IgD-negative memory B cell (primary cell): ENCODE measurements at regions not wholly inside any gene's neighbourhood (a gene's known extent, or its start where the extent isn't known, plus 50 kb on each side); places are given as distances from the start of the nearest gene placed in this dataset.

Experiments used
- H3K27ac Mint-ChIP-seq, 3 donors: one replicate each; pipeline ENCODE4 v1.8.0; 2020 to 2022; ENCODE audit warnings: mild to moderate bottlenecking in 3 of 3, mixed read lengths in 3 of 3, moderate library complexity in 1 of 3
- H3K27me3 Mint-ChIP-seq: one replicate; pipeline ENCODE4 v1.8.0; 2021; ENCODE audit warnings: mixed read lengths
- H3K36me3 Mint-ChIP-seq: one replicate; pipeline ENCODE4 v1.8.0; 2020; ENCODE audit warnings: mild to moderate bottlenecking, mixed read lengths
- H3K4me1 Mint-ChIP-seq, 3 donors: one replicate each; pipeline ENCODE4 v1.8.0; 2020 to 2022; ENCODE audit warnings: mixed read lengths in 3 of 3, mild to moderate bottlenecking in 1 of 3
- H3K4me3 Mint-ChIP-seq, 4 donors: one replicate each; pipeline ENCODE4 v1.8.0; 2020 to 2022; ENCODE audit warnings: mild to moderate bottlenecking in 4 of 4, mixed read lengths in 4 of 4, moderate library complexity in 3 of 4
- H3K9me3 Mint-ChIP-seq, 3 donors: one replicate each; pipeline ENCODE4 v1.8.0; 2020 to 2021; ENCODE audit warnings: mixed read lengths in 3 of 3, mild to moderate bottlenecking in 1 of 3

DNA sequence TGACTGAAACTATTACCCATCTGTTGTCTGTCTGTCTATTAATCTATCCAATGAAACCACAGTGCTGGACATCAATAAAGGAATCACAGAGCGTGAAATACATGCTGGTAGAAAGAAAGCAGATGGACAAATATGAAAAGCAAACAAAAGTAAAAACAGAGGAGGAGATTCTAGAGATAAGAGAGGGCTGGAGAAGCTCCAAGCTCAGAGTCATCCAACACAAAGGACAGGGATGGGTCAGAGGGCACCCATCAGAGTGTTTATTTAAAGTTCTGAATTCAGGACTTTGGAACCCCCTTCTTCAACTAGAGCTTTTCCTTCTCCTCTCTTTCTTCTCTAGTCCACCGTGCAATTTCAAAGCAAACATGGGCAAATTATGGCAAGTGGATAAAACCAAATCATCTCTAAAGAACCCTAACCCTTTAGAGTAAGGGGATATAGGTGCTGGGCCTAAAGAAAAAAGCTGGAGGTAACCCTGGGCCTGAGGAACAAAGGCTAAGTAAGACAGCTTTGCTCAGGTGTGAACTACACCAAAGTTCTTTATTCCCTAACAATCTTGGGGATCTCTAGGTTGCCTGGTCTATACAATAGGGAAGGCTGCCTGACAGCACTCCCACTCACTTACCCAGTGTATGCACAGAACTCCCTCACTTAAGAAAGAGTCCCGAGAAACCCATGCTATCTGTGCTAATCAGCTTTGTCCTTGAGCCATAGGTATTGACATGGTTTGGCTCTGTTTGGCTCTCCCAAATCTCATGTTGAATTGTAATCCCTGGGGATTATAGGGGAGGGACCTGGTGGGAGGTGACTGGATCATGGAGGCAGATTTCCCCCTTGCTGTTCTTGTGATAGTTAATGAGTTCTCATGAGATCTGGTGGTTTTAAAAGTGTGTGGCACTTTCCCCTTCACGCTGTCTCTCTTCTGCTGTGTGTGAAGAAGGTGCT lies 97.0 kb downstream of the BAMBI start:
- peaks cover 0 to 3% (median 2%) of the 10 kb centered on the region in 3 donors for H3K9me3 Mint-ChIP-seq
- peaks cover 2% of the 10 kb centered on the region for H3K27me3 Mint-ChIP-seq
- no peak overlapping the region for H3K27ac Mint-ChIP-seq
- H3K4me1 Mint-ChIP-seq: no peaks in the 10 kb centered on the region
- no peak overlapping the region for H3K4me3 Mint-ChIP-seq
- no peaks in the 10 kb centered on the region for H3K36me3 Mint-ChIP-seq

- Mint-ChIP-seq H3K4me1 (no peaks in the 10 kb centered on the region), H3K36me3 (no peaks in the 10 kb centered on the region), H3K4me3 (no peak overlapping the region), H3K9me3 (peaks cover 0 to 3% (median 2%) of the 10 kb centered on the region in 3 donors), H3K27me3 (peaks cover 2% of the 10 kb centered on the region), H3K27ac (no peak overlapping the region)
Observed at GRCh38 chr10:28775773-28776172, 98.5 kb downstream of the BAMBI start.

DNA sequence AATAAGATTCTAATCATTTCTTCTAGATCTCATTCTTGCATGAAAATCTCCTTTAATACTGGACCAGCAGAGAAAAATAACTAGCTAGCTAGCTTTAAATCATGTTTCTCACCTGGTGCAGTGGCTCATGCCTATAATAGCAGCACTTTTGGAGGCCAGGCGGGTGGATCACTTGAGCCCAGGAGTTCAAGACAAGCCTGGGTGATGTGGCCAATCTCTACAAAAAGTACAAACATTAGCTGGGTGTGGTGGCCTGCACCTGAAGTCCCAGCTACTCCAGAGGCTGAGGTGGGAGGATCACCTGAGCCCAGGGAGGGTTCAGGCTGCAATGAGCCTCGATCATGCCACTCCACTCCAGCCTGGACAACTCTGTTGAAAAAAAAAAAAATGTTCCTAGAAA lies 99.2 kb downstream of the BAMBI start:
- Mint-ChIP-seq H3K9me3 (peaks cover 0 to 3% (median 2%) of the 10 kb centered on the region in 3 donors), H3K36me3 (no peaks in the 10 kb centered on the region), H3K27me3 (peaks cover 2% of the 10 kb centered on the region), H3K27ac (no peak overlapping the region), H3K4me3 (no peak overlapping the region), H3K4me1 (no peaks in the 10 kb centered on the region)

DNA sequence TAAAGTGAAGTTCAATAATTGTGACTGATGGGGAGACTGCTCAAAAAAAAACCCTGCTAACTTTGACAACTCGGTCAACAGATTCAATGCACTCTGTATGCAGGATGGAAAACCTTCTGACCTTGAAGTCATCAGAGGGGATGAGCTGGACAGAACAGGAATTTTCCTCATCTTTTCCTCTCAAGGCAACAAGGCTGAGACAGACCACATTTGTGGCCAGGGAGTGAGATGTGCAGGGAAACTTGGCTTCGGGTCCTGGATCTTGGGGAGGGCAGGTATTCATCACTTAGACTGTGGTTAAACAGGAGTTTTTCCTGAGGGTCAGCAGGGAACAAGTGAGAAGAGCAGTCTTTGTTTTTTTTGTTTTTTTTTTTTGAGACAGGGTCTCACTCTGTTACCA lies 100.6 kb downstream of the BAMBI start:
- Mint-ChIP-seq H3K4me3 (no peak overlapping the region), H3K4me1 (no peaks in the 10 kb centered on the region), H3K27me3 (peaks cover 2% of the 10 kb centered on the region), H3K27ac (no peak overlapping the region), H3K9me3 (peaks cover 0 to 4% (median 2%) of the 10 kb centered on the region in 3 donors), H3K36me3 (no peaks in the 10 kb centered on the region)

DNA sequence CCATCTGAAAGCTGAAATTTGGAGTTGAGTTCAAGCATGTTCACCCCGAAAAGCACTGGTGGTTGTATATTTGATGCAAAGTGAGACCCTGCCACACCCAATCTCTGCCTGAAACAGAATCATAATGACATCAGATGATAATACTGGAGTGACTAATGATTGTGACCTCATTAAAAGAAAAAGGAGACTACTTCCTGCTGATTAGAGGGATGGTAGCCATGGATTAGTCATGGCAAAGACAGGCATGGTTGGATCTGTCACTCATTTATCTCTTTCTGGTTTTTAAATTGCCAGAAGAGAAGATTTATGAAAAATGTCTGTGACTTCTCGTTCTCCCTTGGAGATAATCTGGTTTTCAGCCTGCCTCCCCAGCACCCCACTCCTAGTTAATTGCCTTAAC lies 101.2 kb downstream of the BAMBI start:
- no peak overlapping the region for H3K4me3 Mint-ChIP-seq
- no peak overlapping the region for H3K27ac Mint-ChIP-seq
- peaks cover 0 to 1% (median 0%) of the 10 kb centered on the region in 3 donors for H3K9me3 Mint-ChIP-seq
- H3K4me1 Mint-ChIP-seq: no peaks in the 10 kb centered on the region
- no peaks in the 10 kb centered on the region for H3K36me3 Mint-ChIP-seq
- H3K27me3 Mint-ChIP-seq: peaks cover 2% of the 10 kb centered on the region

DNA sequence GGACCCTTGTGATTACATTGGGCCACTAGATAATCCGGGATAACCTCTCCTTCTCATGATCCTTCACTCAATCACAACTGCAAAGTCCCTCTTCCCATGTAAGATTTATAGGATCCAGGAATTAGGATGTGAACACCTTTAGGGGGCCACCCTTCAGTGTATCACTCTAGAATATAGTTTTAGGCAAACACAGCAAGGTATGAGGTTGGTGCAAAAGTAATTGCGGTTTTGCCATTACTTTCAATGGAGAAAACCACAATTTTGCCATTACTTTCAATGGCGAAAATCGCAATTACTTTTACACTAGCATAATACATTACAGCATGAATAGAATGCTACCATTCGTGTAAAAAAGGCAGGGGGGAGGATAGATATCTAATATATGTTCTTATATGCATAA lies 104.0 kb downstream of the BAMBI start:
- H3K36me3 Mint-ChIP-seq: no peaks in the 10 kb centered on the region
- H3K27me3 Mint-ChIP-seq: no peaks in the 10 kb centered on the region
- H3K4me1 Mint-ChIP-seq: peaks cover 0 to 3% (median 0%) of the 10 kb centered on the region in 3 donors
- no peak overlapping the region for H3K4me3 Mint-ChIP-seq
- H3K27ac Mint-ChIP-seq: no peak overlapping the region
- H3K9me3 Mint-ChIP-seq: peaks cover 0 to 1% (median 0%) of the 10 kb centered on the region in 3 donors

DNA sequence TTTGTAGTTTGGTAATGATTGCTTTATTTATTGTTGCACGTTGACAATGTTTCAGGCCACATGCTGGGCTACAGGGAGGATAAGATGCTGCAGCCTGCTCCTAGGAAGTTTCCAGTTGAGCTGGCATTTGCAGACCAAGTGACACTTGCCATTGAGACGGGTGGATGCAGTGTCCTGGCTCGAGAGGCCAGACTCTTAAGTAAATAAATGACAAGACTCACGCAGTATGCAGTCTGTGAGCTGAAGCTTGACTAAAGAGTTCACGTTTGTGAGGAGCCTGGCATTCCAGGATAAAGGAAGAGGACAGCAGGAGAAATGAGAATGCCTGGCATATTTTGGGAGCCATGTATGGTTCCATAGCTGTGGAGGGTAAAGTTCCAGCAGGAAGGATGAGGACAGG lies 105.8 kb downstream of the BAMBI start:
- no peak overlapping the region for H3K27ac Mint-ChIP-seq
- H3K27me3 Mint-ChIP-seq: no peaks in the 10 kb centered on the region
- H3K9me3 Mint-ChIP-seq: peaks cover 0 to 1% (median 0%) of the 10 kb centered on the region in 3 donors
- peaks cover 0 to 3% (median 0%) of the 10 kb centered on the region in 3 donors for H3K4me1 Mint-ChIP-seq
- H3K4me3 Mint-ChIP-seq: no peak overlapping the region
- H3K36me3 Mint-ChIP-seq: no peaks in the 10 kb centered on the region

- no peak overlapping the region for H3K27ac Mint-ChIP-seq
- no peaks in the 10 kb centered on the region for H3K36me3 Mint-ChIP-seq
- H3K27me3 Mint-ChIP-seq: peaks cover 3% of the 10 kb centered on the region
- H3K9me3 Mint-ChIP-seq: peaks cover 0 to 1% (median 0%) of the 10 kb centered on the region in 3 donors
- H3K4me1 Mint-ChIP-seq: peaks cover 0 to 3% (median 0%) of the 10 kb centered on the region in 3 donors
- no peak overlapping the region for H3K4me3 Mint-ChIP-seq
Observed at GRCh38 chr10:28785018-28785417, 107.7 kb downstream of the BAMBI start.

DNA sequence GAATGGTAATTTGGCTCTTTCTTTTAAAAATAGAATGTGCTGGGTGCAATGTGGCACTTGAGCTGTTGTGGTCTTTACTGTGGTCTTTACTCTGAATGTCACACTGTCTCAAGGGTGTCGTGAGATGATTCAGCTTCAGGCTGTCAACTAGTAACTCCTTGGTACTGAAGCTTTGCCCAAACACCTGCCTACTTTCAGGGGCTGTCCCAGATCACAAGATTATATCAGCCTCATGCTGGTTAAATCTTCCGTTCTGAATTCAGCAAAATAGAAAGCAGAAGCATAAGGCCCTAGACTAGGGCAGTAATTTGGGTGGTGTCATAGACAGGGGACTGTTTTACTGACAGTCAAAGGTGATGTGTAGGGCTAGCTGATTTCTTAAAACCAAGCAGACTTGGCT lies 110.9 kb downstream of the BAMBI start:
- Mint-ChIP-seq H3K4me3 (no peak overlapping the region), H3K36me3 (no peaks in the 10 kb centered on the region)

DNA sequence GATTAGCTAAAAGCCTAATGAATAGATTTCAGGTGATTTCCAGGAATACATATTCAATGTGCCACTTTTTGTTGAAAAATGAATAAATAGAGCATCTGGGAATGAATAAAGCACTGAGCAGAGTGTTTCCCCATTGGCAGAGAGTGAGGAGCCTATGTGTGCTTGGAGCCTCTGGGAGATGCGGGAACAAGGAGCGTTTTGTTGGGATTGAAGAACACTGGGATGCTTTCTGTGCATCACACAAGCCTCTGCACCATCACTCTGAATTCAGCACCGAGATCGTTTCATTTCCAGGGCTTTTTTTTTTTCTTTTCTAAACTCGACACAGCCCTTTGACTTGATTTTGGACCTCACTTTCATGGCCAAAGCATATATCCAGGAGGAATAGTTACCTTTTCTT lies 111.4 kb downstream of the BAMBI start:
- Mint-ChIP-seq H3K27ac (no peak overlapping the region), H3K27me3 (peaks cover 3% of the 10 kb centered on the region), H3K36me3 (no peaks in the 10 kb centered on the region), H3K9me3 (no peaks in the 10 kb centered on the region), H3K4me3 (no peak overlapping the region), H3K4me1 (peaks cover 0 to 3% (median 0%) of the 10 kb centered on the region in 3 donors)

More for the DNA sequence above, 110.9 kb downstream of the BAMBI start:
- H3K4me1 Mint-ChIP-seq: peaks cover 0 to 3% (median 0%) of the 10 kb centered on the region in 3 donors
- H3K27ac Mint-ChIP-seq: no peak overlapping the region
- H3K27me3 Mint-ChIP-seq: peaks cover 3% of the 10 kb centered on the region
- H3K9me3 Mint-ChIP-seq: no peaks in the 10 kb centered on the region

- no peaks in the 10 kb centered on the region for H3K4me1 Mint-ChIP-seq
- H3K36me3 Mint-ChIP-seq: no peaks in the 10 kb centered on the region
- no peaks in the 10 kb centered on the region for H3K9me3 Mint-ChIP-seq
- H3K27me3 Mint-ChIP-seq: peaks cover 3% of the 10 kb centered on the region
- no peak overlapping the region for H3K4me3 Mint-ChIP-seq
- no peak overlapping the region for H3K27ac Mint-ChIP-seq
Observed at GRCh38 chr10:28790146-28790545, 112.8 kb downstream of the BAMBI start.

GRCh38 chr10:28793482-28793881 lies 116.2 kb downstream of the BAMBI start:
- Mint-ChIP-seq H3K27ac (no peak overlapping the region), H3K4me1 (no peaks in the 10 kb centered on the region), H3K36me3 (no peaks in the 10 kb centered on the region), H3K4me3 (no peak overlapping the region), H3K9me3 (peaks cover 0 to 1% (median 0%) of the 10 kb centered on the region in 3 donors), H3K27me3 (peaks cover 2% of the 10 kb centered on the region)

GRCh38 chr10:28794986-28795385 lies 117.7 kb downstream of the BAMBI start:
- H3K4me1 Mint-ChIP-seq: no peaks in the 10 kb centered on the region
- peaks cover 3% of the 10 kb centered on the region for H3K27me3 Mint-ChIP-seq
- H3K9me3 Mint-ChIP-seq: peaks cover 0 to 1% (median 0%) of the 10 kb centered on the region in 3 donors
- H3K27ac Mint-ChIP-seq: no peak overlapping the region
- no peaks in the 10 kb centered on the region for H3K36me3 Mint-ChIP-seq
- H3K4me3 Mint-ChIP-seq: no peak overlapping the region

DNA sequence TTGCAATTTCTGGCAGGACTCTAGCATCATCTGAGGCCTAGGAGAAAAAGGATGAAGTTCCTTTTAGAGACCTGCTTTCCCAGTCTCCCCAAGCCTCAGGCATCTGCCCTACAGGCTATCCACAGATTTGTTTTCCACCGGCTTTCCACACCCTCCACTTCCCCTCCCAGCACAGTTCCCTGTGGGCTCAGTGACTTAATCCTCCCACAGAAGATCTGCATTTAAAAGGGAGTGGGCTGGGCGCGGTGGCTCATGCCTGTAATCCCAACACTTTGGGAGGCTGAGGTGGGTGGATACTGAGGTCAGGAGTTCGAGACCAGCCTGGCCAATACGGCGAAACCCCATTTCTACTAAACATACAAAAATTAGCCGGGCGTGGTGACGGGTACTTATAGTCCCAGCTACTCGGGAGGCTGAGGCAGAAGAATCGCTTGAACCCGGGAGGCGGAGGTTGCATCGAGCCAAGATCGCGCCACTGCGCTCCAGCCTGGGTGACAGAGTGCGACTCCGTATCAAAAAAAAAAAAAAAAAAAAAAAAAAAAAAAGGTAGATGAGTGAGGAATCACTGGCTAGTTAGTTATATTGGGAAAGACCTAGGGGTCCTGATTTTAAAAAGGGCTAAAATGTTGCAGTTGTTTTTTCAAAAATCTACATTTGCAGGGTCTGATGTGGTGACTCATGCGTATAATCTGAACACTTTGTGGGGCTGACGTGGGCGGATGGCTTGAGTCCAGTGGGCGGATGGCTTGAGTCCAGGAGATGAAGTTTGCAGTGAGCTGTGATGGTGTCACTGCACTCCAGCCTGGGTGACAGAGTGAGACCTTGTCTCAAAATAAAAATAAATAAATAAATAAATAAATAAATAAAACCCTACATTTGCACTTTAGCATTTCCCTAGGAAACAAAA lies 119.5 kb downstream of the BAMBI start:
- peaks cover 0 to 1% (median 0%) of the 10 kb centered on the region in 3 donors for H3K9me3 Mint-ChIP-seq
- H3K4me3 Mint-ChIP-seq: no peak overlapping the region
- H3K27ac Mint-ChIP-seq: no peak overlapping the region
- H3K36me3 Mint-ChIP-seq: no peaks in the 10 kb centered on the region
- H3K4me1 Mint-ChIP-seq: no peaks in the 10 kb centered on the region
- peaks cover 3% of the 10 kb centered on the region for H3K27me3 Mint-ChIP-seq

DNA sequence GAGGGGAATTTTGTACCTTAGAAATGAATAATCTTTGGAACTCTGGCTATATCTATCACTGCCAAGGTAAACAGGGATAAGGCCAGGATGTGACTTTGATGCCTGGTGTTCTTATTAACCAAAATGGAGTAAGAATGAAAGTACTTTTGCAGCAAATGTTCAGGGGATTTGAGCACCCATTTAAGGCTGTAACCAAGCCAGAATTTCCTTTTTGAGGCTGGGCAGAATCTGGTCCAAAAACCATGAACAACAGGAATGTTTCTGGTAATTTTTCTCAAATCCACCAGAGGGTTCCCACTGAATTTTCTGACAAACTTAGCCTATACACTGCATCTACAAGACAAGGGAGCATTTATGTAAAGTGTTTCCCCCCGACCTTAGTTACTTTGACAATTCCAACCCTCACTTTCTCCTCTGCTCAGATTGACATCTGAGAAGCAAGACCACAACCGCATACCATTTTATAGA lies 120.6 kb downstream of the BAMBI start:
- peaks cover 3% of the 10 kb centered on the region for H3K27me3 Mint-ChIP-seq
- peaks cover 0 to 6% (median 1%) of the 10 kb centered on the region in 3 donors for H3K9me3 Mint-ChIP-seq
- H3K27ac Mint-ChIP-seq: no peak overlapping the region
- no peak overlapping the region for H3K4me3 Mint-ChIP-seq
- H3K4me1 Mint-ChIP-seq: no peaks in the 10 kb centered on the region
- H3K36me3 Mint-ChIP-seq: no peaks in the 10 kb centered on the region
